ENCODE measurements at regions not wholly inside any gene's neighbourhood (a gene's known extent, or its start where the extent isn't known, plus 50 kb on each side); places are given as distances from the start of the nearest gene placed in this dataset.
"Not testable (repeated sequence)": the region's sequence is repeated elsewhere in the genome, so short reads cannot be mapped to it uniquely, and the experiment has no call there.

DNA sequence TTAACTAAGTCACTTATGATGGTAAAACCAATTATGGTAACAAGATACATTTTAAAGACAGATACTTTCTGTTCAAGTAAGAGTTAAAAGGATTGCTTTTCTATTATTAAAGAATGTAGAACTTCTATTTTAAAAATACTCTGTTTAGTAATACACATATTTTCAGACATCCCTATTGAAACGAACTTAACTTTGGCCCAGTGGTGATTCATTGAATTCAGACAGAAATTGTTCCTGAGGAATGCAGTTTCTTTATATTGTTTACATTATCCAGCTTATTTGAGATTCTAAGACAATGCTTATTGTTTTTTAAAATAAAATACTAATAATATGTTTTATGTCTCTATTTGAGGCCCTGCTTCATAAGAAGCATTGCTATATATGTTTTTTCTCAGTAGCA, 816.4 kb downstream of the SEMA5A start:
- H3K36me3 Mint-ChIP-seq, result peaks cover 1% of the 10 kb centered on the region
- Histone ChIP-seq H3K27me3 (no peaks in the 10 kb centered on the region), H3K9ac (no peak overlapping the region), H3K4me2 (no peak overlapping the region), H3K4me3 (no peak overlapping the region), H3K27ac (no peak overlapping the region), H3K79me2 (ENCODE audit: low read depth) (no peaks in the 10 kb centered on the region), H4K20me1 (ENCODE audit: low read depth) (no peaks in the 10 kb centered on the region), H3K36me3 (no peaks in the 10 kb centered on the region), H3F3A (ENCODE audit: low read depth) (no peaks in the 10 kb centered on the region), H3K4me1 (no peaks in the 10 kb centered on the region), H2AFZ (replicated peaks) (no peak overlapping the region), H3K9me3 (ENCODE audit: low read depth) (no peaks in the 10 kb centered on the region)
- H3K9me3 Mint-ChIP-seq, result peaks cover 3% of the 10 kb centered on the region
- no peak overlapping the region for H3K4me3 Mint-ChIP-seq
- H3K27me3 Mint-ChIP-seq (ENCODE audit: insufficient read depth, low read depth), result no peaks in the 10 kb centered on the region
- TF ChIP-seq, protein P1, sequence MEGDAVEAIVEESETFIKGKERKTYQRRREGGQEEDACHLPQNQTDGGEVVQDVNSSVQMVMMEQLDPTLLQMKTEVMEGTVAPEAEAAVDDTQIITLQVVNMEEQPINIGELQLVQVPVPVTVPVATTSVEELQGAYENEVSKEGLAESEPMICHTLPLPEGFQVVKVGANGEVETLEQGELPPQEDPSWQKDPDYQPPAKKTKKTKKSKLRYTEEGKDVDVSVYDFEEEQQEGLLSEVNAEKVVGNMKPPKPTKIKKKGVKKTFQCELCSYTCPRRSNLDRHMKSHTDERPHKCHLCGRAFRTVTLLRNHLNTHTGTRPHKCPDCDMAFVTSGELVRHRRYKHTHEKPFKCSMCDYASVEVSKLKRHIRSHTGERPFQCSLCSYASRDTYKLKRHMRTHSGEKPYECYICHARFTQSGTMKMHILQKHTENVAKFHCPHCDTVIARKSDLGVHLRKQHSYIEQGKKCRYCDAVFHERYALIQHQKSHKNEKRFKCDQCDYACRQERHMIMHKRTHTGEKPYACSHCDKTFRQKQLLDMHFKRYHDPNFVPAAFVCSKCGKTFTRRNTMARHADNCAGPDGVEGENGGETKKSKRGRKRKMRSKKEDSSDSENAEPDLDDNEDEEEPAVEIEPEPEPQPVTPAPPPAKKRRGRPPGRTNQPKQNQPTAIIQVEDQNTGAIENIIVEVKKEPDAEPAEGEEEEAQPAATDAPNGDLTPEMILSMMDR (IDR thresholded peaks at IDR 0.05), result no peak
- TF ChIP-seq EZH2 (IDR thresholded peaks at IDR 0.05) (no peak), EZH2phosphoT487 (IDR thresholded peaks at IDR 0.05) (no peak)
- no peaks in the 10 kb centered on the region for H3K4me1 Mint-ChIP-seq
- no peak for DNase-seq (ENCODE audit: low spot score)
- H3K27ac Mint-ChIP-seq, result no peak overlapping the region

DNA sequence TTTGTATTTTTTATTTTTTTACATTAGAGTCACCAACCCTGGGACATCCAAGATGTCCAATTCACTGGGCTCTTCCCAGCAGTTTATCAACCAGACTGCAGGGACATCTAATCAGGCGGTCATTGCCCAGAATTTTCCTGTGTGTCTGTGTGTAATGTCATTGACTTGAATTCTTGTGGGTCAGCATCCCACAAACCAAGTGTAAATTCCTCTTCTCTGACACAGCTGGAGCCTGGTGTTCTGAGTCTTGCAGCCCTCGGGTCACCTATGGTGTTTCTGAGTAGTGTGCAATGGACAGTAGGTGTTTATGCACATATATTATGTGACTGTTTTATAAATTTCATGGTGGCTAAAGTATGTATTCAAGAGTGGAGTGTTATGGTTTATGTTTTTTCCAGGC, 815.7 kb downstream of the SEMA5A start:
- H3K27ac Mint-ChIP-seq, result no peak overlapping the region
- Histone ChIP-seq H3K9me3 (ENCODE audit: low read depth) (no peaks in the 10 kb centered on the region), H3K27ac (no peak overlapping the region)

DNA sequence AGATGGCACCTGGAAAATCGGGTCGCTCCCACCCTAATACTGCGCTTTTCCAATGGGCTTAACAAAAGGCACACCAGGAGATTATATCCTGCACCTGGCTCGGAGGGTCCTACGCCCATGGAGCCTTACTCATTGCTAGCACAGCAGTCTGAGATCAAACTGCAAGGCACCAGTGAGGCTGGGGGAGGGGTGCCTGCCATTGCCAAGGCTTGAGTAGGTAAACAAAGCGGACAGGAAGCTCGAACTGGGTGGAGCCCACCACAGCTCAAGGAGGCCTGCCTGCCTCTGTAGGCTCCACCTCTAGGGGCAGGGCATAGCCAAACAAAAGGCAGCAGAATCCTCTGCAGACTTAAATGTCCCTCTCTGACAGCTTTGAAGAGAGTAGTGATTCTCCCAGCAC, 814.8 kb downstream of the SEMA5A start:
- not testable (repeated sequence) for H3K4me3 Mint-ChIP-seq; H3K9me3 Mint-ChIP-seq; H3K4me1 ChIP-seq; H3K36me3 ChIP-seq; H3K27me3 Mint-ChIP-seq (ENCODE audit: insufficient read depth, low read depth); H3K27ac Mint-ChIP-seq; H3K9me3 ChIP-seq (ENCODE audit: low read depth); DNase-seq (ENCODE audit: low spot score); H3K27ac ChIP-seq; H3K36me3 Mint-ChIP-seq; H3K4me1 Mint-ChIP-seq; H3K4me3 ChIP-seq; H3K4me2 ChIP-seq; H3K79me2 ChIP-seq (ENCODE audit: low read depth); H3K9ac ChIP-seq; H2AFZ ChIP-seq (replicated peaks); H4K20me1 ChIP-seq (ENCODE audit: low read depth); H3F3A ChIP-seq (ENCODE audit: low read depth); H3K27me3 ChIP-seq

More for the DNA sequence above, 815.7 kb downstream of the SEMA5A start:
- no peaks in the 10 kb centered on the region for H4K20me1 ChIP-seq (ENCODE audit: low read depth)
- Mint-ChIP-seq H3K36me3 (peaks cover 1% of the 10 kb centered on the region), H3K27me3 (ENCODE audit: insufficient read depth, low read depth) (no peaks in the 10 kb centered on the region), H3K9me3 (peaks cover 3% of the 10 kb centered on the region), H3K4me1 (no peaks in the 10 kb centered on the region), H3K4me3 (no peak overlapping the region)
- no peaks in the 10 kb centered on the region for H3K27me3 ChIP-seq
- H3K4me3 ChIP-seq, result no peak overlapping the region
- no peaks in the 10 kb centered on the region for H3K36me3 ChIP-seq
- no peak for DNase-seq (ENCODE audit: low spot score)
- H3K79me2 ChIP-seq (ENCODE audit: low read depth), result no peaks in the 10 kb centered on the region
- no peak overlapping the region for H2AFZ ChIP-seq (replicated peaks)
- H3K4me1 ChIP-seq, result no peaks in the 10 kb centered on the region
- no peak overlapping the region for H3K4me2 ChIP-seq
- H3F3A ChIP-seq (ENCODE audit: low read depth), result no peaks in the 10 kb centered on the region
- no peak overlapping the region for H3K9ac ChIP-seq
- TF ChIP-seq EZH2 (IDR thresholded peaks at IDR 0.05), result no peak
- no peak for TF ChIP-seq EZH2phosphoT487 (IDR thresholded peaks at IDR 0.05)
- TF ChIP-seq, protein P1 (IDR thresholded peaks at IDR 0.05), result no peak

DNA sequence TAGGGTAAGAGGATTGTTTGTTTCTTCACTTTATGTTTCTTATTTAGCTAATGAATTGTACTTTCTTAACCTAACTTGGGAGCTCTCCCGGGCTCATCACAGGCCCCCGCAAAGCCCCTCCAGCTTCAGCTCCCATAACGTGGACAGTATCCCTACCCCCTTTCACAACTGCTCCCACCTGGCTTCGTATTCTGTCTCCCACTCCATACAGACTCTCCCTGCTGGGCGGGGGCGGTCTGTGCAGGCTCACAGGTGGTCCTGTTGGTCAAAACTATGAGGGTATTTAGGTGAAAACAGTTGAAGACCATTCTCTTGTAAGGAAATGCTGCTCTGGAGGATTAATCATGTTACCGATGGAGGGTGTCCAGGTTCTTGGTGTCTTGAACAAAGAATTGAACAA, 805.3 kb downstream of the SEMA5A start:
- TF ChIP-seq, protein P1 (IDR thresholded peaks at IDR 0.05), result no peak
- no peak for TF ChIP-seq EZH2phosphoT487 (IDR thresholded peaks at IDR 0.05)
- no peak for TF ChIP-seq EZH2 (IDR thresholded peaks at IDR 0.05)
- no peak overlapping the region for H3K4me3 Mint-ChIP-seq
- H3K4me3 ChIP-seq, result no peak overlapping the region
- H3K36me3 Mint-ChIP-seq, result no peaks in the 10 kb centered on the region
- no peak overlapping the region for H3K9ac ChIP-seq
- no peaks in the 10 kb centered on the region for H3K4me1 Mint-ChIP-seq
- no peaks in the 10 kb centered on the region for H3F3A ChIP-seq (ENCODE audit: low read depth)
- no peaks in the 10 kb centered on the region for H3K27me3 Mint-ChIP-seq (ENCODE audit: insufficient read depth, low read depth)
- no peaks in the 10 kb centered on the region for H3K9me3 ChIP-seq (ENCODE audit: low read depth)
- H2AFZ ChIP-seq (replicated peaks), result no peak overlapping the region
- no peaks in the 10 kb centered on the region for H4K20me1 ChIP-seq (ENCODE audit: low read depth)
- H3K27me3 ChIP-seq, result no peaks in the 10 kb centered on the region
- H3K4me1 ChIP-seq, result no peaks in the 10 kb centered on the region
- no peak overlapping the region for H3K27ac ChIP-seq
- no peaks in the 10 kb centered on the region for H3K79me2 ChIP-seq (ENCODE audit: low read depth)
- H3K27ac Mint-ChIP-seq, result no peak overlapping the region
- H3K9me3 Mint-ChIP-seq, result no peaks in the 10 kb centered on the region
- no peak for DNase-seq (ENCODE audit: low spot score)
- no peaks in the 10 kb centered on the region for H3K36me3 ChIP-seq
- H3K4me2 ChIP-seq, result no peak overlapping the region
